Inferior parietal cortex (tissue), 1 donor: ENCODE measurements at regions not wholly inside any gene's neighbourhood (a gene's known extent, or its start where the extent isn't known, plus 50 kb on each side); places are given as distances from the start of the nearest gene placed in this dataset.

ENCODE experiments used
- DNase-seq: peaks from one replicate; pipeline ENCODE4 v3.0.0-alpha.2; 2016; ENCODE audit errors: extremely low spot score

GRCh38 chr10:8229153-8229552 is 174.7 kb downstream of the GATA3 start:
- no peak for DNase-seq

GRCh38 chr10:8230902-8231301 is 176.4 kb downstream of the GATA3 start:
- no peak for DNase-seq

GRCh38 chr10:8233049-8233448 is 178.6 kb downstream of the GATA3 start:
- no peak for DNase-seq

- no peak for DNase-seq
These were observed 179.4 kb downstream of the GATA3 start for GRCh38 chr10:8233832-8234259.

GRCh38 chr10:8235253-8236027 is 181.0 kb downstream of the GATA3 start:
- no peak for DNase-seq

- DNase-seq, result no peak
These were observed 184.5 kb downstream of the GATA3 start for GRCh38 chr10:8238986-8239385.

- no peak for DNase-seq
These were observed 186.4 kb downstream of the GATA3 start for GRCh38 chr10:8240861-8241260.

- DNase-seq, result no peak
These were observed 187.9 kb downstream of the GATA3 start for GRCh38 chr10:8242295-8242872.

GRCh38 chr10:8245131-8245813 is 190.8 kb downstream of the GATA3 start:
- no peak for DNase-seq

GRCh38 chr10:8245814-8246142 is 191.3 kb downstream of the GATA3 start:
- DNase-seq, result no peak

GRCh38 chr10:8246548-8246947 is 192.1 kb downstream of the GATA3 start:
- no peak for DNase-seq

- DNase-seq, result no peak
These were observed 192.7 kb downstream of the GATA3 start for GRCh38 chr10:8247191-8247590.

- no peak for DNase-seq
These were observed 194.4 kb downstream of the GATA3 start for GRCh38 chr10:8248868-8249267.

- DNase-seq, result no peak
These were observed 199.9 kb downstream of the GATA3 start for GRCh38 chr10:8254350-8254749.

GRCh38 chr10:8255301-8255700 is 200.8 kb downstream of the GATA3 start:
- no peak for DNase-seq

GRCh38 chr10:8260645-8261044 is 206.2 kb downstream of the GATA3 start:
- no peak for DNase-seq

GRCh38 chr10:8262317-8262716 is 207.8 kb downstream of the GATA3 start:
- no peak for DNase-seq

- DNase-seq, result no peak
These were observed 215.5 kb downstream of the GATA3 start for GRCh38 chr10:8269976-8270375.

- DNase-seq, result no peak
These were observed 218.4 kb downstream of the GATA3 start for GRCh38 chr10:8272794-8273425.

- no peak for DNase-seq
These were observed 219.3 kb downstream of the GATA3 start for GRCh38 chr10:8273749-8274148.

- no peak for DNase-seq
These were observed 221.4 kb downstream of the GATA3 start for GRCh38 chr10:8275911-8276310.

GRCh38 chr10:8278099-8278498 is 223.6 kb downstream of the GATA3 start:
- DNase-seq, result no peak

GRCh38 chr10:8279598-8279997 is 225.1 kb downstream of the GATA3 start:
- no peak for DNase-seq
